ENCODE measurements at regions not wholly inside any gene's neighbourhood (a gene's known extent, or its start where the extent isn't known, plus 50 kb on each side); places are given as distances from the start of the nearest gene placed in this dataset.

DNA sequence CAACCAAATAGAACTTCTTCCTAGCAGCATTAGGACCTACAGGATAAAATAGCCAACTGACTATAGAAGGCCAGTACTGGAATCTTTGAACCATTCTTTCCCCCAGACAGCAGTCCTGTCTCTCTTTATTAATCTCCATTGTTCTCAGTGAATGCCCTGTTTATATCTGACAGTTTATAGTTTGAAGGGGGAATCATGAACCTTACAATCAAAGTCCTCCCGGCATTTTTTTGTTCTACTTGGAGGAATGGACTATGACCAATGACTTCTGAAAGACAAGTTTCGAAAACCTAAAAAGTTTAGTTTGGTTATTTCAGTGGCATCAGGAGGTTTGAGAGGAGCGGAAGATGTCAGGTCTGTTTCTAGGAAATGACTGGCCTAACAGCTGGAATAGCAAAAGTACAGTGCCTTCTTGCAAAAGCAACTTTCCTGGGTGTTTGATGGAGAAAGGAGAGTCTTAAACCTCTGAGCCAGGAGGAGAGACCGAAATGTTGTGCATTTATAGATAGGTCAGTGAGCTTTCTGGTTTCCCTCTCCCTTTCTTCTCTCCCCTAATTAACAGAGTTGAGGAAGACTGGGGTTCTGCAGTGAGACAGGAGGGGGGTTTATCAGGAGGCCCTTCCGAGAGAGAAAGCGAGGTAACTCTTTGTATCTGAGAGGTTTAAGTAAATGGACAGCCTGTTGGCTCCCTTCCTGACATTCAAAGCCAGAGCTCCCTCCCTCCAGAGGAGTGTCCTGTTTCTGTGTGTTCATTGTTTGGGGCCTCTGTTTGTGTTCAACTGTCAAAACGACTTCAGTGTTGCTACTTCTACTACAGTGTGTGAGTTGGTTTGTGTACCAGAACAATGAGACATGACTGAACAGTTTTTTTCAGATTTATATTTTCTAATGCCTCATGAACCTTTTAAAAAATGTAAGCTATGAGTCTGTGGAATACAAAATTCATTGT is 383.0 kb upstream of the RARB start:
- no peak for DNase-seq (ENCODE audit: low spot score)

DNA sequence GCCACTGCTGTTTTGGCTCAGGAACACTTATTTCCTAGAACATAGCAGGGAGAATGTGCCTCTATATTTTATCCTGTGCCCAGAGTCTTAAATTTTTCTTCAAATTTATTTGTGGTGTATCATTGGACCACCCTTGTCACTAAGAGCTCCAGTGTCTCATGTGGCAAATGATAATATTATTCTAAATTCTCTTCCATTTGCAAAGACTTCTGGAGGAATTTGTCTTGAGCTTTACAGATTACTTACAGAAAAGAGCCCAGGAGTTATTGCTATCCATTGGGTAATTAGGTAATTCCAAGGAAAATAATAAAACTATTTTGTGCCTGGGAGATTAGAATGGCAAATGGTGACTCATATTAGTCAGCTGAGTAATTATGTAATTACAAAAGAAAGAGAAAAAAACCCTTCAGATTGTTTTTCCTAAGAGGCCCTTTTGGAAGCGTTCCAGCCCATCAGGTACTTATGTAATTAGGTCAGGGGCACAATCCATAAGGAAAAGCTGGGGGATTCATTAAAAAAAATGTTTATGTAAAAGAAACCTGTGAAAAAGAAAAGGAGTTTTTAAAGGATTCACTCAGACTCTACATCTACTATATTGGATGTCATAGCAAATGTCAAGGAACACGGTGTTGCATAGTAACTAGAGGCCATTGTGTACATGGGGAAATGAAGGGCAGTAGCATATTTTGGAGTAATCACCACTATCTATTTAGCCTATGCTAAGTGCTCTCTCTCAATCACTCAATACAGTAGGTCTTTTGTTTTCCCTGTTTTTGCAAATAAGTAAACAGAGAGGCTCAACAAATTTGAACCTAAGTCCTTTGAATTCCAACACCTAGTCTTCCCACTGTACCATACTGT is 380.9 kb upstream of the RARB start:
- DNase-seq (ENCODE audit: low spot score), result no peak

DNA sequence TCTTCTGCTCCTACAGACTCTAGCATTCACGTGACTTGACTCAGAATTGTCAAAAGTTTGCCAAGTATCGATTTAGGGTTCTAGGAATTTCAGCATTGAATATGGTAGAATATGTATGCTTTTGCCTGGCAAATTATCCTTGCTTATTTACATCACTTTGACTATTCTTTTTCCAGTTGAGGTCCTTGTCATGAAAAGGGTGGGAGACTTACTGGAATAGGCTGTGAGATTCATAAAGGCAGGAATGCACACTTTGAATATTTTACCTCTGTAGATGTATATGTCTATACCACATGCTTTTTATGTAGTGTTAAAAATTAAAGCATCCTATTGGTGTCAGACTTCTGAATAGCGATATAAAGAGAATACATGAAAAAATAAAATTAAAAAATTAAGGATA is 378.8 kb upstream of the RARB start:
- no peak for DNase-seq (ENCODE audit: low spot score)

DNA sequence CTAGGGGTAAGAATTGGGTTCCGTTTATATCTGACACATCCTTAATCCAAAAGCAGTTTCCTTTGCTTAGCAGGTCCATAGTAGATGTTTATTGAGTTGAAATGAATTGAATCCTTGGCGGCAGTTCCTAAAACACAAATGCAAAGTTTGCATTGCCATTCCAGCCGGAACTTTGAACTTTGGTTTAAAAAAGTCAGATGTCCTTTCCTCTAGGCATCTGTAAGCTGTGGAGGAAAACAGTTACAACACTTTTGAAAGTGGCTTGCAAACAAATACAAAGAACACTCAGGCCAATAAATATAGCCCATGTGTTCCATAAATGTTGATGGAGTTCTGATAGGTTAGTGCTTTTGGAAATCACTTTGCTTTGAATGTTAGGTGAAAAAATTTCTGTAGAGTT is 374.7 kb upstream of the RARB start:
- no peak for DNase-seq (ENCODE audit: low spot score)

DNA sequence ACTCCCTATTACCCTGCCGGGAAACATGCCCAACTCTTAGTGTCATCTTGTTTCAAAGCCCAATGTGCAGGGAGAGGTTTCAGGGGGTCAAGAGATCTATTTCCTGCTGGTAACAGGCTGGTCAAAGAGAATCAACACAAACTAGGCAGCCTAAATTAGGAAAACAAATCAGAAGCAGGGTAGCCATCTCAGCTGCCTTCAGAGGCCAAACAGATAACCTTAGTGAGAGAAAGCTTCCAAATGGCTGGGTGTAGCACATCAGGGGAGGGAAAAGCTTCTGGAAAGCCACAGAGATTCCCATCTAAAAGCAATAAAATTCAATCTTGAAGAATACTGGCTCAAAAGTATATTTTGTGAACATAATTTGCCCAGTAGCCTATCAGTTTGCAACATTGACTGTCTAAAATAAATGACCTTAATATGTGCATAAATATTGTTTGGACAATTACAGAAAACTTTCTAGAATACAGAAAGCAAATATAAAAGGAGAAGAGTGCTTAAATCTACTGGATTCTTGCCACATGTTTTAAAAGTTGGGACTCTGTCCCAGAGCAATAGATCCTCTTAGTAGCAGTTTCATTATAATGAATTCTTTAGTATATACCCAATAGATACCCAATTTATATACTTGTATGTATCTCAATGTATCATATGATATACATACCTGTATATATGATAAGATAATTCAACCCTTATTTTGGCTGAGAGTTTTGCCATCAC is 371.9 kb upstream of the RARB start:
- no peak for DNase-seq (ENCODE audit: low spot score)

DNA sequence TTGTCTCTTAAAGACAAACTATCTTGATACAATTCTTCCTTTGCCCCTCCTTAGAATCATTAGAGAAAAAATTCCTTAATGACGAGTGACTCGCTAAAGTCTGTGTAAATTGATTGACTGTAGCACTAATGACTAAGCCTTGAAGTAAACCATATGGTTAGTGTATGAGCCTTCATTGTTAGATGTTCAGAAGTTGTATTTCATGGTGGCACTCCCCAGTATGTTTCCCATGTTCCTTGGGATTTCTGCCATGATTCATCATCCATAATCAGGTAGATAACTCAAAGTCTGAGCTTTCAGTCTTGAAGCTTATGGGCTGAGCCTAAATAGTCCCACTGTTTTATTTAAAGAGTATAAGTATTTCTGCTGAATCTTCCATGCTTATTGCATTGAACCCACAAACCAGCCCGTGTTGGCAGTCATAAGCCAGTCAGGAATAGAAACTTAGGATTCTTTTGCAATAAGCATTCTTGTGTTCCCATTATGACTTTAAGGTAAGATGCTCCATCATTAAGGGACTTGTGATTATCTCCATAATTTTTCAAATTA is 371.2 kb upstream of the RARB start:
- no peak for DNase-seq (ENCODE audit: low spot score)

DNA sequence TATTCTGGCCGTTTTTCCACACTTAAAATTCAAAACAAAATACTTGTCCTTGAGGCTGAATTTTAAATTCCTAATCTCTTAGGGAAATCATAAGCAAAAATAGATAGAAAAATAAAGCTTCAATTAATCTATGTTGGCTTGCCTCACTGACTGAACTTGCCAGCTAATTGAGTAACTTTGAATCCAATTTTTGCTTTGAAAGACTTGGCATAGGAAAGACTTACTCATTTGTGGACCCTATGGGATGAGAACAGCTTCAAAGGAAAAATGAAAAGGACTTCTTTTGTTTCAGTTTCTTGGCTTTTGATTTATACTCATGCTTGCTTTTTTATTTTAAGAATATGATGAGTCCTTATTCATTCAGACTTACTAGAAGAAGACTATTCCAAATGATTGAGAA is 370.7 kb upstream of the RARB start:
- DNase-seq (ENCODE audit: low spot score), result no peak

DNA sequence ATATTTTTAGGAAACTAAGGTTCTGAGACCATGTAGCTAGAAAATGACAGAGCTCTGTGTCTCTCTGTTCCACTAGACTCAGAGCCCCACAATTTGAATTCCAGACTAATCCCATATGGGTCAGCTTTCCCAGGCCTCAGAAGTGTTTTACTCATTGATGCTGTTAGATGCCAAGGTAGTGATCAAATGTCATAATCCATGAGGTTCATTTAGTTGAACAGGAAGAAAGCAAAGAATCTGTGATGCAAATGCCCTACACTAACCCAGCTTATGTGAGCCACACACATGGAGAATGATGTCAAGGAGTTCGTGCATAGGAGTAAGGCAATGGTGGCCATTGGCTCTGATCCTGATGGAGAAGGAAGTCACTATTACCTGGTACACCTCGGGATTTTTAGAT is 363.4 kb upstream of the RARB start:
- no peak for DNase-seq (ENCODE audit: low spot score)

DNA sequence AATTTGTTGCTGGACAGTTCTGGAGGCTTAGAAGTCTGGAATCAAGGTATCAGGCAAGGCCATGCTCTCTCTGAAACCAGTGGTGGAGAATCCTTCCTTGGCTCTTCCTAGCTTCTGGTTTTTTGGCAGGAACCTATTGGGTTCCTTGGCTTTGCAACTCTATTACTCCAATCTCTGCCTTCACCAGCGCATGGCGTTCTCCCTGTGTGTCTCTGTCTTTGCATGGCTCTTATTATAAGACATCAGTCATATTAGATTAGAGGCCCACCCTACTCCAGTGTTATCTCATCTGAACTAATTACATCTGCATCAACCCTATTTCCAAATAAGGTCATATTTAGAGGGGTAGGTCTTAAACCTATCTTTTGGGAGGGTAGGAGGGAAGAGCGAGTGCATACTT is 358.1 kb upstream of the RARB start:
- no peak for DNase-seq (ENCODE audit: low spot score)

DNA sequence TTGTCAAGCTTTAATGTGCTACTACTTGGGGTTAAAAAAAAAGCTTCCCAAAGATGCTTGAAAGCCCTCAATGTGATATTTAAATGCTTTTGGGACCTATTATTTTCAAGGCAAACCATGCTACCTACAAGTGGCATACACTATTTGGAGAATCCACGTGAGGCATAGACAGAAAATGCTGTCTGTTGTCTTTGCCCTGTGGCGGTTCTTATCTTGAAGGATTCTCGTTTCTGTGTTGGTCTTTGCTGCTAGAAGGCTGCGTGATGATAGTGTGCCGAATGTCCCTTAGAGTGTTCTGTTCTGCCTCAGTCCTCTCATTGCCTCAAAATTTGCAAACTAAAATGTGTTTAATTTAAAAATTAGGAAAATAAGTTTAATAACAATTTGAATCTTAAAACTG is 356.2 kb upstream of the RARB start:
- no peak for DNase-seq (ENCODE audit: low spot score)

DNA sequence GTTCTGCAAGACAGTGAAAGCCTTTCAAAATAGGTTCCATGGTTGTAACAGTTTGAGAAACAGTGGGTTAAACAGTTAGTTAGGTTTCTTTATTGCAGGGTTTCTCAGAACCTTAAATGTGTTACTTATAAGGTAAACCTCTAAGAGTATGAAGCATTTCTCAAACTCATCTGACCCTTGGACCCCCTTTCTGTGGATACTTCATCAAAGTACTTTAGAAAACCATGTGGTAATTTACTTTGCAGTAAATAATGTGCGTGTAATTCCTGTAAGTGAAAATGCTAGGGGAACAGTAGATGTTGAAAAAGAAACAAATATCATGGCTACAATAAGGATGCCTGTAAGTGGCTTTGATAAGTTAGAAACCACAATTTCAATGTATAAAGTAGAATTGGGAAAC is 354.6 kb upstream of the RARB start:
- no peak for DNase-seq (ENCODE audit: low spot score)

DNA sequence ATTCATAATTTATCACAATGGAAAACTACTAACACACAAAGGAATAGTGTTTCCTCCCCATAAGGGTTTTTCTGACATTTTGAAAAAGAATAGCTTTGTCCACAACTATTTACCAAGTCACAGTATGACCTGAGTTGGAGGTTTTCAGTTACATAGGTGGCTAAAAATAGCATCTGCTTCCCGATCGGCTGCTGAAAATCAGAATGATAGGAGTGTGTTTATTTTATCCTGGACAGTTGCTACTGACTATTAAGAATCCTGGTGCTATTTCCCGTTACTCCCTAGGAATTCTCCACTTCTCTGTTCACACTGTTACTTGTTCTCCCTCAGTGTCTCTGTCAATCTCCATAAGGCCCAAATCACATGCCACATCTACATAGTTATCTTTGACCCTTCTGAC is 353.9 kb upstream of the RARB start:
- DNase-seq (ENCODE audit: low spot score), result no peak

DNA sequence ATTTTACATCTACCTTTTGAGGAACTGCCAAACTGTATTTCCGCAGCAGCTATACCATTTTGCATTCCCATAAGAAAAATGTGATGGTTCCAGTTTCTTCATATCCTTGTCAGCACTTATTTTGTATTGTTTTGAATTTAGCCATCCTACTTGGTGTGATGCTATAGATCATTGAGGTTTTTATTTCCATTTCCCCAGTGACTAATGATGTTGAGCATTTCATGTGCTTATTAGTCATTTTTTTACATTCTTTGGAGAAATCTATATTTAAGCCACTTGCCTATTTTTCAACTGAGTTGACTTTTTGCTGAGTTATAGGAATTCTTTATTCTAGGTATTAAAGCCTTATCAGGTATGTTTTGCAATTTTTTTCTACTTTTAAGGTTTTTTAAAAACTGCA is 347.6 kb upstream of the RARB start:
- DNase-seq (ENCODE audit: low spot score), result no peak

DNA sequence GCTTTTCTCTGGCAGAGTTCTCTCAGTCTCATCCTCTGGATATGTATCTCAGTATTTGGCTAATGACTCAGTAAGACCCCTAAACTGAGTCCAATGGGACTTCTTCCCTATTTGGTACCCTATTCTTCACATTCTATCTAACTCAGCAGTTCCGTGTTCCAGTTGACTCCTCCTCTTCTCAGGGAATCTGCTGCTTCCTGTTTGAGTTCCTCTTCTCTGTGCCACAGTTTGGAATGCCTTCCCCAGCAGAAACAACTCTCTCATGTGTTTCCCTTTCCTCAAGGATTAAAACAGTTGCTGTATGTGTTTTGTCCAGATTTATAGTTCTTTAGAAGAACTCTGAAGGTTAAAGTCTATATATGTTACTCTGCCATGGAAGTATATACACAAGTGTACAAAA is 344.0 kb upstream of the RARB start:
- no peak for DNase-seq (ENCODE audit: low spot score)

DNA sequence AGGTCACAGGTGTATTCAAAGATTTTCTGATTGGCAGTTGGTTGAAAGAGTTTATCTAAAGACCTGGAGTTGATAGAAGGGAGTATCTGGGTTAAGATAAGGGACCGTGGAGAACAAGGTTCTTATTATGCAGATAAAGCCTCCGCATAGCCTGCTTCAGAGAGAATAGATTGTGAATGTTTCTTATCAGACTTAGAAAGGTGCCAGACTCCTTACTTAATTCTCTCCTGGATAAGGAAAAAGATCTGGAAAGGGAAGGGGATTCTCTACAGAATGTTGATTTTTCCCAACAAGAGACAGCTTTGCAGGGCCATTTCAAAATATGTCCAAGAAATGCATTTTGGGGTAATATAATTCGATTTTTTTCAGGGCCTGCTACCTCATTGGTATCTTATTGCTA is 341.3 kb upstream of the RARB start:
- DNase-seq (ENCODE audit: low spot score), result no peak

DNA sequence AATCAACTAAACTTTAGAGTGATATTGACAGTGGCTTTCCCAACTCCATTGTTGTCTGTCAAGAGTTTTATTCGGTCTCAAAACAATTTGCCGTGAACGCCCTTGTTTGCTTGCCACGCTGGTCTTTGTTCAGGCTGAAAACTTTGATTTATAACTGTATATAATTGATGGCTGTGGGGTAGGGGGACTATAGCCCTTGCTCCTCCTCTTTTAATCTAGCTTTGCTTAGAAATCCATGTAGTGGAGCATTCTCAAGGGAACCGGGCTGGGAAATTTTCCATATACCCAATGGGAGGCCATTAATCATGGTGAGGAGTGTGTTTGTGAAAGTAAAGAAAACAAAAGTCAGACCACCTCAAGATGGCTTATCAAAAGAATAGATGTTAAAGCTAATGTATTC is 339.8 kb upstream of the RARB start:
- DNase-seq (ENCODE audit: low spot score), result no peak

DNA sequence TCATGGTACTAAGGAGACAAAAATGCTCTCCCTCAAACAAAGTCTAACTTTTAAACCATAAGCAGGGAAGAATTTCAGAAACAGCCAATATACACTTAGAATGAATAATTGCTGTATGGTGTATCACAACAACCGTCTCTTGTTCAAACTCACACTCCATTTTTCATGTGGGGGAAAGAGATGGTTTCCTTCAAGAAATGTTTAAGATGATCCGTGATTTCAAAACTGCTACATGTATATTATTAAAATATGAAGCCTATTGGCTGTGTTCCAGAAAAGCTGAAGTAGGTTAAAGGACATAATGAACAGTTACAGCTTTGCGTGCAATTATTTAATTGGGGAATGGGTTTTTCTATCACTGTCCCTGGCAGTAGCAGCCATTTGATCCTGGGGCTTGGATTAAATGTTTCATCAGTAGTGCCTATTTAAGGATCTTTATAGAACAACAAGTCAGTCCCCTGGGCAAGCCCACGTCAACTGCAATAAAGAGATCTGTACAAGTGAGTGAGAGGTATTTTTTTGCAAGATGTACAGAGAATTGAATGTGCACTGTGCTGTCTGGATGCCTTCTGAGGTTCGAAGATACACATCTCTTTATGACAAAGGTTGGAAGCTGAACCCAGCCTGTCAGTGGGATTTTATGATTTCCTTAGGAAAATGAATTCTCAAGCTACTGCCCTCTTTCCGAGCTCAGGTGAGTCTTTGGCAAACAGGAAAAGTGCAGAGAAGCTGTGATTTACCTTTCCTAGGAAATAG is 337.2 kb upstream of the RARB start:
- DNase-seq (ENCODE audit: low spot score), result no peak

DNA sequence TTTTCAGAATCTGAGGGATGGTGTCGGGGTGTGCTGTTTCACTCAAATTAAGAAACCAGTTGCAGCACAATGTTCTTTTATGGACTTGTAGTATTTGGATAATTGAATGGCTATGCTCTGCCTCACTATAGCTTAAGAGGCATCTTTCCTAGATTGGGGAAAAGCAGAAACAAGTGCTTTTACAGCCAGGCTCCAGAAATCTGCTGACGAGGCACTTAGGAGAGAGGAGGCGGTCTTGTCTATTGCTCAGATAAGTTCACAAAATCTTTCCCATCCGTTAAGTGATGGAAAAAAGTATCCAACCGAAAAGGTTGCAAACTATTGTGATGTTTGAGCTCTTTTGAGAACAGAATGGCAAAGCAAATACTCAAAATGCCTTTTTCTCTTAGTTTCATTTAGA is 336.1 kb upstream of the RARB start:
- no peak for DNase-seq (ENCODE audit: low spot score)

DNA sequence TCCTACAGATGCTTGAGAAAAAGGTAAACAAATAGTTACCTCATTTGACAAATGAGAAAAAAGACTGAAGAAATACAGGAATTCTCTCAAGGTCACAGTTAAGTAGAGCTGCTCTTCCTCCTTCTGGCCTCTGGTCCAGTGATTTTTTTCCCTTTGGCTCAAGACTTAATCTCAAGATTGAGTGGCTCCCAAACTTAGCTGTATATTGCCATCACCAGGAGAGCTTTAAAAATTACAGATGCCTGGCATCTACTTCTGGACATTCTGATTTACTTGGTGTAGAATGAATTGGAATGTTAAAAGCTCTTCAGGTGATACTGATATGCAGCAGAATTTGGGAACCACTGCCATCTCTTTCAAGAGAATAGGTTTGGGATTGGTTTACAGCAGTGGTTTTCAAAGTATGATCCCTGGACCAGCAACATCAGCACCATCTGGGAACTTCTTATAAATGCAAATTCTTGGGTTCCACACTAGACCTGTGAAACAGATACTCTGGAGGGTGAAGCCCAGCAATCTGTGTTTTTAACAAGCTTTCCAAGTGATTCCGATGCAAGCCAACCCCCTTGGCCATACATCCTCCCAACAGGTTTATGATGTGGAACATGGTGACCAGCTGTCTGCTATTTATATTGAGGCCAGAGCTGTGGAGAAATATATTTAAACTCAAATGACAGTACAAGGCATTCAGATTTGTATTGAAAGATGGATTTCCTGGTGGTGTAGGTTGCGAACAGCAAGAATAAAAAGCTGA is 333.0 kb upstream of the RARB start:
- DNase-seq (ENCODE audit: low spot score), result no peak

DNA sequence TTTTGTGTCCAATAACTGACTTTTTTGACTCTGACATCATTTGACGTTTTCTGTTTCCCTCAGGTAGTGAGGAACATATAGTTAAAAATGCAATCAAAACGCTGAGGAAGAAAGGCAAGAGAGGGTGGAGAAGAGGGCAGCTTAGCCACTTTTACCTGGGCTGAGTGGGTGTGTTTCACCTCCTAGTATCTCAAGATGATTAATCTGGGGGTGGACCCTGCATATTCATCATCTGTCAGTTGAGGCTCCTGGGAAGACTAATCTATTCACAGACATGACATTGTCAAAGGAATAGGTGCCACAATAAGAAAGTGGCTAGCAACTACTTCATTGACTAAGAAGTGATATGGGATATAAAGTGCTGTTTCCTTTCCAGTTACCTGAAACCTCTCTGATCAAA is 331.5 kb upstream of the RARB start:
- no peak for DNase-seq (ENCODE audit: low spot score)

DNA sequence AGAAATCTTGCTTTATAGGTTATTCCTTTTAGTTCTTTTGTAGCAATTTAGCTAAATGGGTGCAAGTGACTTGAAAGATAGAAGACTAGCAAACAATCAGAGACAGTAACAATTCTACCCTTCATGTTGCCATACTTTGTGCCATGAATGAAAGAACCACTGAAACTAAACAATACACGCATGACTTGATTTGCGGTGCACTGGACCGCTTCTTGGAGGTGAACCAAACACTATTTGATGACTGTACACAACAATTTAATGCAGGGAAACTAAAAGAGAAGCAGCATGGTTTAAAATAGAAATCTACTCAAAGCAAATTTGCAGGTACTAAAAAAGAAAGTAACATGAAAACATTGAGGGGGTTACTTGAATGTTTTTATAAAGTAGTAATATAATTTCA is 331.0 kb upstream of the RARB start:
- DNase-seq (ENCODE audit: low spot score), result no peak

All from hematopoietic multipotent progenitor cell treated with erythropoietin and hydrocortisone succinate and interleukin-3 and kit ligand, for 17 days (in vitro differentiated cells).